ENCODE measurements at regions not wholly inside any gene's neighbourhood (a gene's known extent, or its start where the extent isn't known, plus 50 kb on each side); places are given as distances from the start of the nearest gene placed in this dataset.

- CTCF ChIA-PET = no interaction called here
- no peak for FAIRE-seq
- H3K27ac ChIP-seq = no peak overlapping the region
These were observed 286.5 kb downstream of the GLRX3 start for GRCh38 chr10:130422366-130423324.

GRCh38 chr10:130423455-130424305, 287.5 kb downstream of the GLRX3 start:
- Histone ChIP-seq H3K4me3 (no peak overlapping the region), H3K4me2 (no peak overlapping the region), H3K4me1 (no peaks in the 10 kb centered on the region), H3K9me3 (no peaks in the 10 kb centered on the region; the same call in 2 of the 3 replicates), H3K27ac (no peak overlapping the region)
- WGBS (ENCODE audit: missing lambda C conversion rate) = 15% methylated on average over 15 of the region's 21 CpGs
- POLR2A ChIA-PET = no interaction called here
- ATAC-seq = no peak
- no peak for FAIRE-seq
- DNase-seq (ENCODE audit: low read depth in 1 of 2, low spot score in 1 of 2) = no peak
- CTCF ChIA-PET = no interaction called here
- no peak for TF ChIP-seq MAFK (IDR thresholded peaks at IDR 0.05; ENCODE audit: partially characterized antibody)
- TF ChIP-seq, protein P1, sequence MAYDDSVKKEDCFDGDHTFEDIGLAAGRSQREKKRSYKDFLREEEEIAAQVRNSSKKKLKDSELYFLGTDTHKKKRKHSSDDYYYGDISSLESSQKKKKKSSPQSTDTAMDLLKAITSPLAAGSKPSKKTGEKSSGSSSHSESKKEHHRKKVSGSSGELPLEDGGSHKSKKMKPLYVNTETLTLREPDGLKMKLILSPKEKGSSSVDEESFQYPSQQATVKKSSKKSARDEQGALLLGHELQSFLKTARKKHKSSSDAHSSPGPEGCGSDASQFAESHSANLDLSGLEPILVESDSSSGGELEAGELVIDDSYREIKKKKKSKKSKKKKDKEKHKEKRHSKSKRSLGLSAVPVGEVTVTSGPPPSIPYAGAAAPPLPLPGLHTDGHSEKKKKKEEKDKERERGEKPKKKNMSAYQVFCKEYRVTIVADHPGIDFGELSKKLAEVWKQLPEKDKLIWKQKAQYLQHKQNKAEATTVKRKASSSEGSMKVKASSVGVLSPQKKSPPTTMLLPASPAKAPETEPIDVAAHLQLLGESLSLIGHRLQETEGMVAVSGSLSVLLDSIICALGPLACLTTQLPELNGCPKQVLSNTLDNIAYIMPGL (CRISPR knock-in tag; IDR thresholded peaks at IDR 0.05; ENCODE audit: borderline replicate concordance) = no peak
- TF ChIP-seq ESRRA (IDR thresholded peaks at IDR 0.05; ENCODE audit: borderline replicate concordance, low read length) = no peak
- TF ChIP-seq SMC3 (IDR thresholded peaks at IDR 0.05) = no peak
- no peak for TF ChIP-seq POLR2AphosphoS2 (conservative IDR thresholded peaks at IDR 0.05; ENCODE audit: low read length)
- no peak for TF ChIP-seq CTCF (IDR thresholded peaks at IDR 0.05)
- TF ChIP-seq BCL3 (IDR thresholded peaks at IDR 0.05) = no peak
- TF ChIP-seq NR3C1 (IDR thresholded peaks at IDR 0.05) = no peak
- no peak for TF ChIP-seq JUN (IDR thresholded peaks at IDR 0.05)
- no peak for TF ChIP-seq FOXS1 (CRISPR knock-in tag; IDR thresholded peaks at IDR 0.05)
- no peak for TF ChIP-seq CBX2 (IDR thresholded peaks at IDR 0.05; ENCODE audit: borderline replicate concordance, low read depth)
- TF ChIP-seq ZNF302 (CRISPR knock-in tag; IDR thresholded peaks at IDR 0.05) = no peak
- no peak for TF ChIP-seq HDAC2 (IDR thresholded peaks at IDR 0.05)
- no peak for TF ChIP-seq RAD21 (conservative IDR thresholded peaks at IDR 0.05 in 1 of 2, IDR thresholded peaks at IDR 0.05 in 1 of 2)
- TF ChIP-seq KDM5A (IDR thresholded peaks at IDR 0.05) = no peak
- no peak for TF ChIP-seq CHD4 (IDR thresholded peaks at IDR 0.05; ENCODE audit: borderline replicate concordance)
- no peak for TF ChIP-seq POLR2A (IDR thresholded peaks at IDR 0.05; ENCODE audit: low read length)

More at GRCh38 chr10:130422366-130423324, 286.5 kb downstream of the GLRX3 start:
- H3K4me3 ChIP-seq = no peak overlapping the region
- no peak overlapping the region for H3K4me2 ChIP-seq
- POLR2A ChIA-PET = no interaction called here
- no peak for TF ChIP-seq SMC3 (IDR thresholded peaks at IDR 0.05)
- TF ChIP-seq GATA3 (IDR thresholded peaks at IDR 0.05; ENCODE audit: borderline replicate concordance) = no peak
- TF ChIP-seq, protein P2, sequence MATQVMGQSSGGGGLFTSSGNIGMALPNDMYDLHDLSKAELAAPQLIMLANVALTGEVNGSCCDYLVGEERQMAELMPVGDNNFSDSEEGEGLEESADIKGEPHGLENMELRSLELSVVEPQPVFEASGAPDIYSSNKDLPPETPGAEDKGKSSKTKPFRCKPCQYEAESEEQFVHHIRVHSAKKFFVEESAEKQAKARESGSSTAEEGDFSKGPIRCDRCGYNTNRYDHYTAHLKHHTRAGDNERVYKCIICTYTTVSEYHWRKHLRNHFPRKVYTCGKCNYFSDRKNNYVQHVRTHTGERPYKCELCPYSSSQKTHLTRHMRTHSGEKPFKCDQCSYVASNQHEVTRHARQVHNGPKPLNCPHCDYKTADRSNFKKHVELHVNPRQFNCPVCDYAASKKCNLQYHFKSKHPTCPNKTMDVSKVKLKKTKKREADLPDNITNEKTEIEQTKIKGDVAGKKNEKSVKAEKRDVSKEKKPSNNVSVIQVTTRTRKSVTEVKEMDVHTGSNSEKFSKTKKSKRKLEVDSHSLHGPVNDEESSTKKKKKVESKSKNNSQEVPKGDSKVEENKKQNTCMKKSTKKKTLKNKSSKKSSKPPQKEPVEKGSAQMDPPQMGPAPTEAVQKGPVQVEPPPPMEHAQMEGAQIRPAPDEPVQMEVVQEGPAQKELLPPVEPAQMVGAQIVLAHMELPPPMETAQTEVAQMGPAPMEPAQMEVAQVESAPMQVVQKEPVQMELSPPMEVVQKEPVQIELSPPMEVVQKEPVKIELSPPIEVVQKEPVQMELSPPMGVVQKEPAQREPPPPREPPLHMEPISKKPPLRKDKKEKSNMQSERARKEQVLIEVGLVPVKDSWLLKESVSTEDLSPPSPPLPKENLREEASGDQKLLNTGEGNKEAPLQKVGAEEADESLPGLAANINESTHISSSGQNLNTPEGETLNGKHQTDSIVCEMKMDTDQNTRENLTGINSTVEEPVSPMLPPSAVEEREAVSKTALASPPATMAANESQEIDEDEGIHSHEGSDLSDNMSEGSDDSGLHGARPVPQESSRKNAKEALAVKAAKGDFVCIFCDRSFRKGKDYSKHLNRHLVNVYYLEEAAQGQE (IDR thresholded peaks at IDR 0.05) = no peak
- TF ChIP-seq RARB (CRISPR knock-in tag; IDR thresholded peaks at IDR 0.05) = no peak
- TF ChIP-seq ELK1 (IDR thresholded peaks at IDR 0.05; ENCODE audit: low read depth, low read length) = no peak
- 27% methylated on average over 10 of the region's 12 CpGs for WGBS (ENCODE audit: missing lambda C conversion rate)
- ATAC-seq (no peak), DNase-seq (ENCODE audit: low read depth in 1 of 2, low spot score in 1 of 2) (no peak)
- H3K4me1 ChIP-seq = no peaks in the 10 kb centered on the region
- no peaks in the 10 kb centered on the region; the same call in 2 of the 3 replicates for H3K9me3 ChIP-seq

Measured in A549 (cell line).